NCI-H1105 treated with DMSO at 0.1 percent for 48 hours (cell line): ENCODE measurements at regions not wholly inside any gene's neighbourhood (a gene's known extent, or its start where the extent isn't known, plus 50 kb on each side); places are given as distances from the start of the nearest gene placed in this dataset.
"Not testable (repeated sequence)": the region's sequence is repeated elsewhere in the genome, so short reads cannot be mapped to it uniquely, and the experiment has no call there.

ENCODE experiments used
- DNase-seq: peaks from one replicate; lab custom pipeline; 2025; lab: John Stamatoyannopoulos, UW

DNA sequence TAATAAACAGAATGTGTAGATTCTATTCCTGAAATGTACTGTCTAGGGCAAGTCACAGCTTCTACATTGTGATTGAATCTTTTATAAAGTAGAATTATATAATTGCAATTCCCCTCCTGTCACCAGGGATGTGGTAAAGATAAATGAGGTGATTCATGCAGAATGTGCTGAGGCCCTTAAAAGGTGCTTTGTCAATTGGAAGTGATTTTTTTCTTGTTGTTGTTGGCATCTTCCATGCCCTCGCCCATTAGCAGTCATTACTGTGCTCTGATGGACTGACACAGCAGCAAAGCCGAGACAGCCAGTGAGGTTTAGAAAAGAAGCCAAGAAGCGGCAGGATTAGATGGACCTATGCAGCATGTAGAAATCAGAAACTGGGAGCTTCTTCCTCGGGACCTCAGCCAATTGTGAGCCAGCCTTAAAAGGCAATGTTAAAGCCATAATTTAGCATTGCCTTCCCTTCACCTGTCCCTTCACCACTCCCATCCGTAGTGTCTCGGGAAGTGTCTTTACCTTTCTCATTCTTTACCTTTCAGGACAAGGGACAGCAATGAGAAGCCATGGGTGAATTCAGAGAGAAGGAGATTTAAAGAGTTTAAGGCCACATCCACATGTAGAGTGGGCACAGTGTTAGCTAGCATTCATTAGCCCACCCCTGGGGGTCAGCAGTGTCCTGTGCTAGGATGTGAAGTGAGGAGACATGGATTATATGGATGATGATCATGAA is 257.8 kb downstream of the PLK2 start:
- peak; percentile 0 for DNase-seq

- no peak for DNase-seq
These were observed 259.4 kb downstream of the PLK2 start for GRCh38 chr5:58200451-58200850.

DNA sequence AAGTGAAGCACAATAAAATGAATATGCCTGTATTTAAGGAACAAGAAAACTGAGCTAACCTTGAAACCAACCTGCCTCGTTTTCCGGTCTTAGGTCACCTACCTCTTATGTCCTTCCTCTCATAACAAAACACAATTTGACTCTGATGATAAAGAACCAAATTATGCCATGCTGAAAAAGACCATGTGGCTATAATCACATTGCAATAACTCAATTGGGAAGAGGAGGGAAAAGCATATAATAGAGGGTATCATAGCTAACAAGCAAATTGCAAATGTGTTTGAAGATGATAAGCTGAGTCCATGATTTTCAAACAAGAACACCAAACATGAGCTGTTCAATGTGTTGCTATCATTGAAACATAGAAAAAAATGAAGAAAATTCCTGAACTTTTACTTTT is 260.8 kb downstream of the PLK2 start:
- DNase-seq, result no peak

DNA sequence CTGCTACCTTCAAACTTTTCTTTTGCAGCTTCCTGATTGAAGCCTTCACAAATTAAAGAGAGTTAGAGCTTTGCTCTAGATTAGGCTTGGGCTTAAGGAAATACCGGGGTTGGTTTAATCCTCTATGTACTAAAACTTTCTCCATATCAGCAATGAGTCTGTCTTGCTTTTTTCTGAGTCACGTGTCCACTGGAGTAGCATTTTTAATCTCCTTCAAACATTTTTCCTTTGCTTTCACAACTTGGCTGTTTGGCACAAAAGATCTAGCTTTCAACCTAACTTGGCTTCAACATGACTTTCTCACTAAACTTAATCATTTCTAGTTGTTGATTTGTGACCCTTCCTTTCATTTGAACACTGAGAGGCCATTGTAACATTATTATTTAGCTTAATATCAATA is 261.6 kb downstream of the PLK2 start:
- no peak for DNase-seq

DNA sequence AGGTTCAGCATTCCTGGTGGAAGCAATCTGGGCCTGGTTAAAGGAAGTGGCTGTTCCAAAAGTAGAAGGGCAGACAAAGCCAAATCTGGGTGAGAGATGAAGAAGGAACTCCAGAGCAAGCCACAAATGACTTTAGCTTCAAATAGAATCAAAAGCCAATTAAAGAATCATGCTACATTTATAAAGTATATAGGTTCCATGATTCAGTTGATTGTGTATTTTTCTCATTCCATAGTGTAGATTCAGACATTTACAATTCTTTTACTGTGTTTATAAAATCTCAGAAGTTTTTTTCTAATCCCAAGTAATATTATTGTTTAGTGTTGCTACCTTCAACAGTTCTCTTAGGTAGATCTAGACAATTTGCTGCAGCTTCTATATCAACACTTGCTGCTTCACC is 262.0 kb downstream of the PLK2 start:
- DNase-seq, result no peak

DNA sequence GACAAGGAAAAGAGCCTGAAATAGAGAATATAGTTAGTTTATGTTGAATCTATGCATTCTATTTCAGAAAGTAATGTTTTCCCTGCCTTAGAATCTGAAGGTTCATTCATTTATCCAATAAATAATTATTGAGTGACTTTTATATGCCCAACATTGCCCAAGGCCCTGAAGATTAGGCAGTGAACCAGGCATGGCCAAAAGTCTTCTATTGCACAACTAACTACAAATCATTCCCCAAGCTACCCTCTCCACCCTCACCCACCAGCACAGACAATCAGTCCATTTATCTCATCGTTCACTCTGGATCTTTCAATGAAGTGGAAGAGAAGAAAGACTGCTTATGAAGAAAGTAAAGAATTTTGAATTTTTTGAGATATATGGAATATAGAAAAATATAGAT is 268.4 kb downstream of the PLK2 start:
- no peak for DNase-seq

GRCh38 chr5:58188262-58188651 is 271.6 kb downstream of the PLK2 start:
- DNase-seq, result no peak

DNA sequence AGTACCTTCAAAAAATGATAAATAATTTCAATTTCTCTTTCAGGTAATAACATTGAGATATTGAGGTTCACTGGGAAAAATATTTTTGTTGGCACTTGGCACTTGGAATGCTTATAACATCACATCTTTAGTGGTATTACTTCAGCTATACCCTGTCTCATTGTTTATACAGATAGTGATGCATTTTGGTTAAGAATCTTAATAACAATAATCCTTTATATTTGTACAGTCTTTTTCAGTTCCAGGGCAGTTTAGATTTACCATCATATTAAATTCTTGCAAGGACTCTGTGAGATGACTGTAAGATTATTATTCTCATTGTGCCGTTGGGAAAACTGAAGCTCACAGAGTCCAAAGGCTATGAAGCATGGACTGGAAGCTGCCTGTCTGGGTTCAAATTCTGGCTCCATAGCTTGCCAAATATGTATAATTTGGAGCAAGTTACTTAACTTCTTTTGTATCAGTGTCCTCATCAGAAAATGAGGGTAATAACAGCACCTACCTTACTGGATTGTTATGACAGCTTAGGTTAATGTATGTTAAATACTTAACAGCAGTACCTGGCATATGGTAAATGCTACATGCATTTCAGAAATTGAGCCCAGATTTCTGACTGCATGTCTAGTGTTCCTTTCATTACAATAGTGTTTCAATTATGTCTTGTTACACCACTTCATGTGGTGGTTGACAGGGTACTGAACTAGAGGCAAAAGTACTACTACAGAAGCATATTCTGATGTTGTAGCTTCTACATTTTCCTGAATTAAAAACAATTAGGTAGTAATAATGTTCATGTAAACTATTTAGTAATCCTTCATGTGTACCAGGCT is 272.2 kb downstream of the PLK2 start:
- DNase-seq, result no peak

- DNase-seq, result no peak
These were observed 274.1 kb downstream of the PLK2 start for GRCh38 chr5:58185801-58186200.

GRCh38 chr5:58185397-58185796 is 274.5 kb downstream of the PLK2 start:
- no peak for DNase-seq

DNA sequence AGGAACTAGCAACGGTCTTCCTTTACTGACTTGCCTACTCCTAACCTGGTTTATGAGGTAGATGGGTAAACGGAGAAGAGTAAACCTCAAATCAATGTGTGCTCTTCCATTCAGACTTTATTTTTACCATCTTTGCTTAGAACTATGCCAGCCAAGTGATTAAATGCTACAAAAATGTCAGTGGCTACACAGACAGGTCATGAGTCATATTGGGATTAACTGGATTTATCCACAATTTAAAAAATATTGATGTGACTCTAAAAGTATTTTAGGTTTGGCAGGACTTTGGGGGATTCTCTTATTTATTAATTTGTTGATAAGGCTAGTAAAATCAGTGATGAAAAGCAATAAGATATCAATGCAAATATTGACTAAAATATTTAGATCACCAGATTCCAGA is 275.0 kb downstream of the PLK2 start:
- no peak for DNase-seq

DNA sequence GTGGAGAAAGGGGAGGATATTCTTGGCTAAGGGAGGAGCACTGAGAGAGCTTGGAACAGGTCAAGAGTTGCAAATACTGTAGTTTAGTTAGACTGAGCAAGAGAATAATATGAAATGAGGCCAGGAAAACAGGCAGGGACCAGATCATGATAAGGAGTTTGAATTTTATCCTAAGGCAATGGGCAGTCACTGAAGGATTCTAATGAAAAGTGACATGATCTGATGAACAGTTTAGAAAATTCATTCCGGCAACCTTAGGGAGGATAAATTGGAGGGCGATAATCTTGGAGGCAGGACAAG is 276.1 kb downstream of the PLK2 start:
- DNase-seq, result no peak

- DNase-seq, result no peak
These were observed 276.7 kb downstream of the PLK2 start for GRCh38 chr5:58183078-58183785.

DNA sequence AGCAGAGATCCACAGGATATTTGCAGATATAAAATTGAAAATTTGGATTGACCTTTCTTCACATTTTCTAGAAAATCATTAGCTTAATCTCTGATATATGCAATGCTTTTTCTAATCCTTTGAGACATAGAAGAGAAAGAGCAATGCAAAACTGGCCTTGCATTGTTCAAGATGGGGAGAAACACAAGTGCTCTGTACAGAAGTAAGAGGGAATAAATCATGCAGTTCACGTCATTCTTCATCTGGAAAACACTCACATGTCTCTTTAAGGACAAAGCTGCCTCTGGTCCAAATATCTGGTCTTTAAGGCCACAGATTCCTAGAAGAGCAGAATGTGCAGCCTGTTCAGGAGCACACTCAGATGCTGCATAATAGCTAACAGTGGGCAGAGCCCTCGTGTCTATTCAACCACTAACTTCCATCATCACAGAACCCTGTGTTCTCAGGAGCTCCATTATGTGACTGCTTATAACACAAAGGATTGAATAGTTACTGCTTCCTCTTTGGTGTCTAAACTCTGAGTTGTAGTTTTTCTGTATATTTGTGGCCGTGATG is 277.5 kb downstream of the PLK2 start:
- DNase-seq, result no peak

DNA sequence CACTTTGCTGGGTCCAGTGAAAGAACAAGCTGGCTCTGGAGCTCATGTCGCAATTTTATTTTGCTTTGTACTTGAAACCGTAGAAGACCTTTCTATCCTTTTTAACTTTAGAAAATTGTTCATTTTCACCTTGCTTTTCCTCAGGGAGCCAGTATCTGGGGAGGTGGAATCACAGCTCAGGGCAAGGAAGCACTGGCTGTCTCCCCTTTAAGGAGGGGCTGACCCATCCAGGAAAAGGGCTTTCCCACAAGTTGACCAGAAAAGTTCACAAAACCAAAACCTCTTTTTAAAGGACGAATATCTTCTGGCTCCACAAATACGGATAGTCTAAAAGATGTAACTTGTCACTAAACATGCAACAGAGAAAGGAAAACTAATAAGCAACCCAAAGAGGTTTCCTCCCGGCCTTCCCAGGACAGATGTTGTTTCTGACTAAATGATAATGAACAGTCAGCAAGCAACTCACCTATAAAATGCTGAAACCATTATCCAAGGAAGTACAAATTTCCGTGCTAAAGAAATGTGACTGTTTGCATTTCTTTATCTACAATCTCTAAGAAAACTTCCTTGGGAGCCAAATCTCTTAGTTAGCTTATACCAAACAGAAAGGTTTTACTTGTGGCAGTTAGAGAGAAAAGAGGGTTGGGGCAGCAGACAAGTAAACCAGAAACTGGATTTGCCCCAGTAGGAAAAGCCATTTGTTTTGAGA is 278.2 kb downstream of the PLK2 start:
- DNase-seq, result no peak

DNA sequence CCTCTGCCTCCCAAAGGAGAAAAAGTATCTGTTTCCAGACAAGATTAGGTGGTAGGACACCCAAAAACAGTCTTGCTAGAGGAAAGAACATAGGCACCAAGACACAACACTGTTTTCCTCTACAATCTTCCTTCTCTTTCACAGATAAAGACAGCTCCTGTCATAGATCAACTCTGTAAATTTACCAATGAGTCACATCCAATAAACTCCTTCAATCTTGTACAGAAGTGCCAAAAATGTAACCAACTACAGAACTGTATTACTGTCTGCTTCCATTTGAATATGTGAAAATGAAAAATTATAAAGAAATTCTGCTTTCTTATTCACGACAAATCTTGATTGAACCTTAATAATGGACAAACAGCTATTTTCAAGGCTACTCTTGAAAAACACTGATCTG is 286.9 kb downstream of the PLK2 start:
- DNase-seq, result no peak

DNA sequence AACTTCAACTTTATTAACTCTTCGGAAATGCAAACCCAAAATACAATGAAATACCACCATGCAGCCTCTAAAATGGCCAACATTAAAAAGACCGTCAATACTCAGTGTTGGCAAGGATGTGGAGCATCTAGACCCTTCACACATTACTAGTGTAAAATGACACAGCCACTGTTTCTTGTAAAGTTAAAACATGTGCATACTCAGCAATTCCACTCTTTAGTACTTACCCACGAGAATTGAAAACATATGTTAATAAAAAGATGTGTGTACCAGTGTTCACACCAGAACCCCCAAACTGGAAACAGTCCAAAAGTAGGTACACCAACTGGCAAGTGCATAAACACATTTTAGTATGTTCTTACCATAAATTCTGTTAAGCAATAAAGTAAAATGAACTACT is 294.7 kb downstream of the PLK2 start:
- no peak for DNase-seq

DNA sequence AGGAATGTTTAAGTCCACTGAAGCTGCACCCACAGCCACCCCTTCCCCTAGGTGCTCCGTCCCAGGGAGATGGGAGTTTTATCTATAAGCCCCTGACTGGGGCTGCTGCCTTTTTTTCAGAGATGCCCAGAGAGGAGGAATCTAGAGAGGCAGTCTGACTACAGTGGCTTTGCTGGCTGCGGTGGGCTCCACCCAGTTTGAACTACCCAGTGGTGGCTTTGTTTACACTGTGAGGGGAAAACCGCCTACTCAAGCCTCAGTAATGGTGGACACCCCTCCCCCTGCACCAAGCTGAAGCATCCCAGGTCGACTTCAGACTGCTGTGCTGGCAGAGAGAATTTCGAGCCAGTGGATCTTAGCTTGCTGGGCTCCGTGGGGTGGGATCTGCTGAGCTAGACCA is 298.0 kb downstream of the PLK2 start:
- DNase-seq, result not testable (repeated sequence)

GRCh38 chr5:58156973-58157701 is 302.7 kb downstream of the PLK2 start:
- DNase-seq, result peak; percentile 47

- peak; percentile 3 for DNase-seq
These were observed 303.5 kb downstream of the PLK2 start for GRCh38 chr5:58156361-58156760.

GRCh38 chr5:58153255-58153654 is 306.6 kb downstream of the PLK2 start:
- DNase-seq, result no peak

- DNase-seq, result no peak
These were observed 308.5 kb downstream of the PLK2 start for GRCh38 chr5:58151414-58151813.
